ENCODE measurements at regions not wholly inside any gene's neighbourhood (a gene's known extent, or its start where the extent isn't known, plus 50 kb on each side); places are given as distances from the start of the nearest gene placed in this dataset.

DNA sequence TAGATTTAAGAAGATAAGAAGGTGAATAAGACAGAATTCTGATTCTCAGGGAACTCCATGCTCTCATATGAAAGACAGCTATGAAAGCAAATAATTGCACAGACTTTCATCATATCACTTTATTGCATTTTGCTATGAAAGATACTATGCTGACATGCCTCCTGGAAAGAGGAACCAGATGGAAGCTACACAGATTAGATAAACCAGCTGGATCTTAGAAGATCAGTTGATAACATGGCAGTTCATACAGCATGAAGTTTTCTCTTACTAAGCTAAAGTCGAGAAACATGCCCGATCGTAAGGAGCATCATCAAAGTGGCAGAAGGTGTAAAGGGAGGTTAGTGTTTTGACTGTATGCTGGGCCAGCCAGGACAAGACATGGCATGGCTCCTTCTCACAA is 112.5 kb upstream of the DPP6 start:
- TF ChIP-seq, protein P1, sequence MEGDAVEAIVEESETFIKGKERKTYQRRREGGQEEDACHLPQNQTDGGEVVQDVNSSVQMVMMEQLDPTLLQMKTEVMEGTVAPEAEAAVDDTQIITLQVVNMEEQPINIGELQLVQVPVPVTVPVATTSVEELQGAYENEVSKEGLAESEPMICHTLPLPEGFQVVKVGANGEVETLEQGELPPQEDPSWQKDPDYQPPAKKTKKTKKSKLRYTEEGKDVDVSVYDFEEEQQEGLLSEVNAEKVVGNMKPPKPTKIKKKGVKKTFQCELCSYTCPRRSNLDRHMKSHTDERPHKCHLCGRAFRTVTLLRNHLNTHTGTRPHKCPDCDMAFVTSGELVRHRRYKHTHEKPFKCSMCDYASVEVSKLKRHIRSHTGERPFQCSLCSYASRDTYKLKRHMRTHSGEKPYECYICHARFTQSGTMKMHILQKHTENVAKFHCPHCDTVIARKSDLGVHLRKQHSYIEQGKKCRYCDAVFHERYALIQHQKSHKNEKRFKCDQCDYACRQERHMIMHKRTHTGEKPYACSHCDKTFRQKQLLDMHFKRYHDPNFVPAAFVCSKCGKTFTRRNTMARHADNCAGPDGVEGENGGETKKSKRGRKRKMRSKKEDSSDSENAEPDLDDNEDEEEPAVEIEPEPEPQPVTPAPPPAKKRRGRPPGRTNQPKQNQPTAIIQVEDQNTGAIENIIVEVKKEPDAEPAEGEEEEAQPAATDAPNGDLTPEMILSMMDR (IDR thresholded peaks at IDR 0.05; ENCODE audit: low read depth, low read length), result no peak
- no peak for TF ChIP-seq EZH2phosphoT487 (IDR thresholded peaks at IDR 0.05; ENCODE audit: low read depth)
